ENCODE measurements at regions not wholly inside any gene's neighbourhood (a gene's known extent, or its start where the extent isn't known, plus 50 kb on each side); places are given as distances from the start of the nearest gene placed in this dataset.

DNA sequence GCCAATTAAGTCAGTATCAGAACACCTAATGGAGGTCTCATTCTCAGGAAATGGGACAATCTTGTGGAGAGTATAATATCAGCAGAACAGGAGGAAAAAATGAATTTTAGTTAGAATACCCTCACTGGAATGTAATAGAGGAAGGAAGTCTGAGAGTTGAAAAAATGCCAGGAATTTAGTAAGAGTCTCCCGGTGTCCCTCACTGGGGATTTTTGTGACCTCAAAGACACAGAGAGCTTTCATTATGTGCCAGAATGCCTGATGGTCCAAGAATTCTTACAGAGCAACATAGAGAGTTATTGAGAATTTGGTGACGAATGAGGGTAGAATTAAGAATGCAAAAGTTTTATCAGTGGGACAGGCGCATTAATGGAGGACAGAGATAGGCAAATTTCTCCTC, 443.5 kb upstream of the B3GALT2 start:
- intact Hi-C loops (cut with DNase I): no loop called here
- no peak overlapping the region for H3K4me3 ChIP-seq
- DNase-seq (no peak), ATAC-seq (no peak)
- H3K9me3 ChIP-seq: no peaks in the 10 kb centered on the region
- no peaks in the 10 kb centered on the region for H3K4me1 ChIP-seq
- no peak overlapping the region for H3K27ac ChIP-seq
- no peaks in the 10 kb centered on the region for H3K36me3 ChIP-seq
- TF ChIP-seq, protein P1, sequence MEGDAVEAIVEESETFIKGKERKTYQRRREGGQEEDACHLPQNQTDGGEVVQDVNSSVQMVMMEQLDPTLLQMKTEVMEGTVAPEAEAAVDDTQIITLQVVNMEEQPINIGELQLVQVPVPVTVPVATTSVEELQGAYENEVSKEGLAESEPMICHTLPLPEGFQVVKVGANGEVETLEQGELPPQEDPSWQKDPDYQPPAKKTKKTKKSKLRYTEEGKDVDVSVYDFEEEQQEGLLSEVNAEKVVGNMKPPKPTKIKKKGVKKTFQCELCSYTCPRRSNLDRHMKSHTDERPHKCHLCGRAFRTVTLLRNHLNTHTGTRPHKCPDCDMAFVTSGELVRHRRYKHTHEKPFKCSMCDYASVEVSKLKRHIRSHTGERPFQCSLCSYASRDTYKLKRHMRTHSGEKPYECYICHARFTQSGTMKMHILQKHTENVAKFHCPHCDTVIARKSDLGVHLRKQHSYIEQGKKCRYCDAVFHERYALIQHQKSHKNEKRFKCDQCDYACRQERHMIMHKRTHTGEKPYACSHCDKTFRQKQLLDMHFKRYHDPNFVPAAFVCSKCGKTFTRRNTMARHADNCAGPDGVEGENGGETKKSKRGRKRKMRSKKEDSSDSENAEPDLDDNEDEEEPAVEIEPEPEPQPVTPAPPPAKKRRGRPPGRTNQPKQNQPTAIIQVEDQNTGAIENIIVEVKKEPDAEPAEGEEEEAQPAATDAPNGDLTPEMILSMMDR (IDR thresholded peaks at IDR 0.05): no peak
- no peaks in the 10 kb centered on the region for H3K27me3 ChIP-seq

DNA sequence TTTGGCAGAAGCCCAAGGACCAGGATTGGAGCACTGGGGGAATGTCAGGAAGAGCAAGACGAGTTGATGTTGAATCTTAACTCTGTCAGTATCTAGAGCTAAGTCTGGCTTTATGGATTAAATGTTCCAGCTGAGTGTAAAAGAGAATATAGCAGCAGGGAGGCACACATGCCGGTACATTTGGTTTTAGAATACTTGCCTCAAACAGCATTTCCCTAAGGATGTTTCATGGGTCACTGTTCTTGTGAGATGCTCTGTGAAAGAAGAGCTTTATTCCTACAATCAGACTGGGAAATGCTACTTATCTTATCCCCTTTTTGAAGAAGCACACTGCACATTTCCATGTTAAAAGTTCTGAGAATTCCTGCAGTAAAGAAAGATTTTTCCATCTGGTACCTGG, 440.3 kb upstream of the B3GALT2 start:
- TF ChIP-seq, protein P1 (IDR thresholded peaks at IDR 0.05): no peak
- no peak for ATAC-seq
- intact Hi-C loops (cut with DNase I): no loop called here

DNA sequence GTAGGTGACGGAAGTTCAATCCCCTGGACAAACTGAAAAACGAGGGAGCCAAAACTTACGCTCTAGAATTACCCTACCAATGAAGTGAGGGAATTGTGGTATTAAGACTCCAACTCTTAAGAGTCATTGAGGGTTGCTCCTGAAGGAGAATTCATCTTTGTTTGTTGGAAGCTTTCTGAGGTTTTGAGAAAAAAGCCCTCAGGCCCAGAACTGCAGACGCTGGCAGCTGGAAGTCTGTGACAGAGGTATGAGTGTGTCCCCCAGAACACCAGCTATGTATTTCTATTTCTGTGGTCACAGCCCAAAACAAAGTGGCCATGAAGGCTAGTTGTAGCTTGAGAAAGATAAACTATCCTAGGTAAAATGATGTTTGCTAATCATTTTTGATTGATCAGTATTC, 438.8 kb upstream of the B3GALT2 start:
- no peak for DNase-seq
- TF ChIP-seq, protein P1 (IDR thresholded peaks at IDR 0.05): no peak
- Histone ChIP-seq H3K4me1 (no peaks in the 10 kb centered on the region), H3K27ac (no peak overlapping the region), H3K4me3 (no peak overlapping the region), H3K9me3 (no peaks in the 10 kb centered on the region), H3K27me3 (no peaks in the 10 kb centered on the region), H3K36me3 (no peaks in the 10 kb centered on the region)
- intact Hi-C loops (cut with DNase I): no loop called here
- ATAC-seq: no peak

More for the DNA sequence above, 440.3 kb upstream of the B3GALT2 start:
- Histone ChIP-seq H3K36me3 (no peaks in the 10 kb centered on the region), H3K4me3 (no peak overlapping the region), H3K9me3 (no peaks in the 10 kb centered on the region), H3K27me3 (no peaks in the 10 kb centered on the region), H3K27ac (no peak overlapping the region), H3K4me1 (no peaks in the 10 kb centered on the region)
- no peak for DNase-seq

DNA sequence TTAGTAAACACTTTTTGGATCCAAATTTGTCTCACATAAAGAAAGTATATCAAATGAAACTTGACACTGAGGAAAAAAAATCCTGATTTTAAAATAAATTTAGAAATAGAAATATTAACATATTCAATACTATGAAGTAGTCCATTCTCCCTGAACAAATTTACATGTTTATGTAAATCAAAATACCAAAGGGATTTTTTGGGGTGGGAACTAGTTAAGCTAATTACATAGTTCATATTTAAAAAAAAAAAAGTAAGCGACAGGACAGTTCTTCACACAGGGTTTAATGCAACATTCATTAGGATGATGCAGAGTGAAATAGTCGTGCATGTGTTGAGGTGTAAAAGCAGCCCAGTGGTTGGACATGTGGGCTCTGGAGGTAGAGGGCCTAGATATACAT, 433.5 kb upstream of the B3GALT2 start:
- Histone ChIP-seq H3K9me3 (no peaks in the 10 kb centered on the region), H3K4me3 (no peak overlapping the region), H3K27ac (no peak overlapping the region), H3K27me3 (no peaks in the 10 kb centered on the region), H3K4me1 (no peaks in the 10 kb centered on the region), H3K36me3 (no peaks in the 10 kb centered on the region)
- DNase-seq (no peak), ATAC-seq (no peak)
- intact Hi-C loops (cut with DNase I): no loop called here
- TF ChIP-seq, protein P1 (IDR thresholded peaks at IDR 0.05): no peak

DNA sequence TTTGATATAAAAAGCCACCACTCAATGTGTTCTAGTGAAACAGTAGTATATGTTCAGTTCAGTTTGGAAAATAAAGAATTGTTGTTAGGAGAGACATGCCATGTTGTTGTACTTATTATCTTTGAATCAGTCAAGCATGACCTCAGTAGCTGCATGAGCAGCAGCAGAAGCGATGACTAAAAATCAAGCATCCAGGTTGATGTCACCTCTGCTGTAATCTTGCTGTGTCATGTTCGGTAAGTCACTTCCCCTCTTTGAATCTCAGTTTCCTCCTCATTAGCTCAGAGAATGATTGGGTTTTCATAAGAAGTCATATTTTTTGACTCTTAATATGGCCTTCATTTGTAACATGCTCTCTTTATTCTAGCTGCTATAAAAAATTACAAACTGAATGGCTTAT, 428.4 kb upstream of the B3GALT2 start:
- ATAC-seq (no peak), DNase-seq (no peak)
- TF ChIP-seq, protein P1 (IDR thresholded peaks at IDR 0.05): no peak
- Histone ChIP-seq H3K27ac (no peak overlapping the region), H3K9me3 (no peaks in the 10 kb centered on the region), H3K4me3 (no peak overlapping the region), H3K36me3 (no peaks in the 10 kb centered on the region), H3K27me3 (no peaks in the 10 kb centered on the region), H3K4me1 (no peaks in the 10 kb centered on the region)
- intact Hi-C loops (cut with DNase I): no loop called here

All from left lung (tissue), 4 donors.